ENCODE measurements at regions not wholly inside any gene's neighbourhood (a gene's known extent, or its start where the extent isn't known, plus 50 kb on each side); places are given as distances from the start of the nearest gene placed in this dataset.

GRCh38 chr3:178479860-178480259 is 56.4 kb upstream of the KCNMB2 start:
- no peak overlapping the region for H3K27ac Mint-ChIP-seq (ENCODE audit: unreplicated experiment)
- intact Hi-C loops (cut with micrococcal nuclease; ENCODE audit: unreplicated experiment), result no loop called here
- no peaks in the 10 kb centered on the region for H3K4me1 Mint-ChIP-seq (ENCODE audit: low read depth, unreplicated experiment)
- no peak for DNase-seq
- no peak for TF ChIP-seq CTCF (IDR thresholded peaks at IDR 0.05; ENCODE audit: unreplicated experiment)
- no peaks in the 10 kb centered on the region for H3K36me3 Mint-ChIP-seq (ENCODE audit: insufficient read depth, unreplicated experiment)
- H3K27me3 Mint-ChIP-seq (ENCODE audit: unreplicated experiment), result no peaks in the 10 kb centered on the region
- no TSS peak for BruUV-seq (replicated peaks)
- no peak overlapping the region for H3K4me3 Mint-ChIP-seq (ENCODE audit: low read depth, unreplicated experiment)
- H3K9me3 Mint-ChIP-seq (ENCODE audit: low read depth, unreplicated experiment), result peaks cover 7% of the 10 kb centered on the region
- CTCF ChIA-PET, result no interaction called here

GRCh38 chr3:178480274-178480673 is 56.0 kb upstream of the KCNMB2 start:
- no peaks in the 10 kb centered on the region for H3K27me3 Mint-ChIP-seq (ENCODE audit: unreplicated experiment)
- H3K9me3 Mint-ChIP-seq (ENCODE audit: low read depth, unreplicated experiment), result peaks cover 10% of the 10 kb centered on the region
- no peak overlapping the region for H3K4me3 Mint-ChIP-seq (ENCODE audit: low read depth, unreplicated experiment)
- H3K36me3 Mint-ChIP-seq (ENCODE audit: insufficient read depth, unreplicated experiment), result no peaks in the 10 kb centered on the region
- TF ChIP-seq CTCF (IDR thresholded peaks at IDR 0.05; ENCODE audit: unreplicated experiment), result no peak
- intact Hi-C loops (cut with micrococcal nuclease; ENCODE audit: unreplicated experiment), result no loop called here
- no peak overlapping the region for H3K27ac Mint-ChIP-seq (ENCODE audit: unreplicated experiment)
- BruUV-seq (replicated peaks), result no TSS peak
- CTCF ChIA-PET, result no interaction called here
- no peak for DNase-seq
- no peaks in the 10 kb centered on the region for H3K4me1 Mint-ChIP-seq (ENCODE audit: low read depth, unreplicated experiment)

- Mint-ChIP-seq H3K4me3 (ENCODE audit: low read depth, unreplicated experiment) (no peak overlapping the region), H3K36me3 (ENCODE audit: insufficient read depth, unreplicated experiment) (no peaks in the 10 kb centered on the region), H3K9me3 (ENCODE audit: low read depth, unreplicated experiment) (peaks cover 11% of the 10 kb centered on the region), H3K27me3 (ENCODE audit: unreplicated experiment) (no peaks in the 10 kb centered on the region), H3K27ac (ENCODE audit: unreplicated experiment) (no peak overlapping the region), H3K4me1 (ENCODE audit: low read depth, unreplicated experiment) (no peaks in the 10 kb centered on the region)
- CTCF ChIA-PET, result no interaction called here
- no peak for TF ChIP-seq CTCF (IDR thresholded peaks at IDR 0.05; ENCODE audit: unreplicated experiment)
- BruUV-seq (replicated peaks), result no TSS peak
- DNase-seq, result no peak
- intact Hi-C loops (cut with micrococcal nuclease; ENCODE audit: unreplicated experiment), result no loop called here
These were observed 55.4 kb upstream of the KCNMB2 start for GRCh38 chr3:178480795-178481194.

- H3K36me3 Mint-ChIP-seq (ENCODE audit: insufficient read depth, unreplicated experiment), result no peaks in the 10 kb centered on the region
- H3K4me3 Mint-ChIP-seq (ENCODE audit: low read depth, unreplicated experiment), result no peak overlapping the region
- CTCF ChIA-PET, result no interaction called here
- no peak for TF ChIP-seq CTCF (IDR thresholded peaks at IDR 0.05; ENCODE audit: unreplicated experiment)
- H3K27me3 Mint-ChIP-seq (ENCODE audit: unreplicated experiment), result no peaks in the 10 kb centered on the region
- no peak overlapping the region for H3K27ac Mint-ChIP-seq (ENCODE audit: unreplicated experiment)
- BruUV-seq (replicated peaks), result no TSS peak
- H3K4me1 Mint-ChIP-seq (ENCODE audit: low read depth, unreplicated experiment), result no peaks in the 10 kb centered on the region
- no peak for DNase-seq
- H3K9me3 Mint-ChIP-seq (ENCODE audit: low read depth, unreplicated experiment), result peaks cover 13% of the 10 kb centered on the region
- intact Hi-C loops (cut with micrococcal nuclease; ENCODE audit: unreplicated experiment), result no loop called here
These were observed 53.3 kb upstream of the KCNMB2 start for GRCh38 chr3:178482981-178483380.

- Mint-ChIP-seq H3K4me3 (ENCODE audit: low read depth, unreplicated experiment) (no peak overlapping the region), H3K27ac (ENCODE audit: unreplicated experiment) (no peak overlapping the region), H3K4me1 (ENCODE audit: low read depth, unreplicated experiment) (no peaks in the 10 kb centered on the region), H3K27me3 (ENCODE audit: unreplicated experiment) (no peaks in the 10 kb centered on the region), H3K36me3 (ENCODE audit: insufficient read depth, unreplicated experiment) (no peaks in the 10 kb centered on the region), H3K9me3 (ENCODE audit: low read depth, unreplicated experiment) (peaks cover 13% of the 10 kb centered on the region)
- intact Hi-C loops (cut with micrococcal nuclease; ENCODE audit: unreplicated experiment), result no loop called here
- TF ChIP-seq CTCF (IDR thresholded peaks at IDR 0.05; ENCODE audit: unreplicated experiment), result no peak
- CTCF ChIA-PET, result no interaction called here
- no TSS peak for BruUV-seq (replicated peaks)
- DNase-seq, result no peak
These were observed 52.5 kb upstream of the KCNMB2 start for GRCh38 chr3:178483704-178484103.

All from Calu3 (cell line).